Renal pelvis (tissue), 1 donor: ENCODE measurements at regions not wholly inside any gene's neighbourhood (a gene's known extent, or its start where the extent isn't known, plus 50 kb on each side); places are given as distances from the start of the nearest gene placed in this dataset.
"Not testable (repeated sequence)": the region's sequence is repeated elsewhere in the genome, so short reads cannot be mapped to it uniquely, and the experiment has no call there.

Source experiments
- DNase-seq: peaks from one replicate; pipeline ENCODE4 v3.0.0-alpha.2; 2013

DNA sequence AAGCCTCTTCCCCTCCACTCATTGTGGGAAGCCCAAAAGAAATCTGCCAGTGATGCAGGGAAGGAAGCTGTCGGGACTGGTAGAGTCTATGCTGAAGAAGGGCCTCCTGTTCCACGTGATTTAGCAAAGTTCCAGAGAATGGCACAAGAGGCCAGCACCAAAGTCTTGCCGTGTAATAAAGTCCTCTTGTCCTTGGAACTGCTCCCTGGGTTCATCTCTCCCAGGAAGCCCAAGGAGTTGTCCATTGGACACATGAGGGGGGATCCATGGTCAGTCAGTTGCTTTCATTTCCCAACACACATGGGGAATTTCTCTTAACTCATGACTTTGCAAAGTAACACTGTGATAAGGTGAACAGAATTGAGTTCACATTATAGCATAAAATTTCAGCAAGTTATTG, 116.1 kb upstream of the RAB4A start:
- DNase-seq: no peak

DNA sequence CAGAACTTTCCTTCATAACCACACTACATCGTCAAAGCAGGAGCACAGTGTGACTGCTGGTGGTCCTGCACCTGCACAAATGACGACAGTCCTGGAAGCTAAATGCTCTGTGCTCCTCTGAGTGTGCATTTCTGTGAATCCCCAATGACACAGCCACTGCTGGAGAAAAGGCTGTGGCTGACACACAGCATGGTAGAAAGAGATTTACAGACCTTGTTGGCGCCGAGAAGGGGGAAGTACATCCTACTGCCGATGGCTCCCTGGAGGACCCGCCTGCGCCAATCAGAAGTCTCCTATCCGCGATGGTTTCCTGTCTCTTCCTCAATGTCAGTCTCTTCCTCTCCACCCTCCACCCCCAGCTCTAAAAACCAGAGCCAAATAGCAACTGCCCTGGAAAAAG, 115.4 kb upstream of the RAB4A start:
- DNase-seq: no peak

- no peak for DNase-seq
Observed at GRCh38 chr1:229156872-229157271, 114.0 kb upstream of the RAB4A start.

DNA sequence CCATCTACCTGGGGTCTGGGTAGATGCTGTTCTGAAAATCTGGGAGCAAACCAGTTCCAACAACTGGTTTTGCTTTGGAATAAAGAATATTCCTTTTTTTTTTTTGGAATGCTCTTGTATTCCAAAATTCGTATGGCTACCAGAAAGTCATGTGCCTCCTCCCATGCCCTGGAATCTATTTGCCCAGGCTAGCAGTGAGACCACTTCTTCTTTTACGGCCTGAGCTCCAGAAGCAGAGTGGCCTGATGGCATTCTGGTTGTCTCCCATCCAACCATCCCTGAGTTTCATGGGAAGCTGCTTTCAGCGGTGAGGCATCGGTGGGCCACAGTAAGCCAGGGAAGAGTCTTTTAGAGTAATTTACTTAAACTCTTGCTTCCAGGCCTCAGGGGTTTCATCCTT, 113.4 kb upstream of the RAB4A start:
- no peak for DNase-seq

GRCh38 chr1:229158341-229158921, 112.5 kb upstream of the RAB4A start:
- DNase-seq: no peak

- DNase-seq: no peak
Observed at GRCh38 chr1:229158927-229159326, 112.0 kb upstream of the RAB4A start.

- no peak for DNase-seq
Observed at GRCh38 chr1:229159668-229160544, 111.0 kb upstream of the RAB4A start.

DNA sequence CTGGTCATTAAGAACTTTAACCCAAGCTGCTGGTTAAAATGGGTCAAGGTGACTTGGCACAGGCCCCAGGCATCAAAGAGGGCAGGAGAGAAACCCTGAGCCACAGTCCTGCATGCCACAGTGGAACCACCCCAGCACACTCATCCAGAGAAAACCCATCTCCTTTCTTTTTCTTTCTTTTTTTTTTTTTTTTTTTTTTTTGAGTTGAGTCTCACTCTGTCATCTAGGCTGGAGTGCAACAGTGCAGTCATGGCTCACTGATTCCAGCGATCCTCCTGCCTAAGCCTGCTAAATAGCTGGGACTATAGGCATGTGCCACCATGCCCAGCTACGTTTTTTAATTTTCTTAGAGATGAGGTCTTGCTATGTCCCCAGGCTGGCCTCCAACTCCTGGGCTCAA, 109.2 kb upstream of the RAB4A start:
- DNase-seq: no peak

- DNase-seq: no peak
Observed at GRCh38 chr1:229162825-229163515, 107.9 kb upstream of the RAB4A start.

DNA sequence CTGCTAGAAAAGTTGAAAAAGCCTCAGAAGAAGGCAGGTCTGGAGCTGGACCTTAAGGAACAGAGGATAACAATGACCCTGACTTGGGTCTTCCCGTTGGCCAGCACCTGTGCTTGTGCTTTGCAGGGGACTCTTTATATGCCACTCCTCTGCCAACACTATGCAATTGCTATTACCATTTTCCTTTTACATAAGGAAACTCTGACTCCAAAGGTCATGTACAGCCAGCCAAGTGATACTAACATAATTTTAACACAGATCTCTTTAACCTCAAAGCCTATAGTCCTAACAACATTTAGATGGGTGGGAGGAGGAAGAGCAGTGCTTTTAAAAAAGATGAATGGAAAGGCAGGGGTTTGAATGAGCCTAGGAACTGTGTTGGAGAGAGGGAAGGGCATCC, 106.6 kb upstream of the RAB4A start:
- DNase-seq: no peak

GRCh38 chr1:229164836-229165735, 105.8 kb upstream of the RAB4A start:
- DNase-seq: no peak

DNA sequence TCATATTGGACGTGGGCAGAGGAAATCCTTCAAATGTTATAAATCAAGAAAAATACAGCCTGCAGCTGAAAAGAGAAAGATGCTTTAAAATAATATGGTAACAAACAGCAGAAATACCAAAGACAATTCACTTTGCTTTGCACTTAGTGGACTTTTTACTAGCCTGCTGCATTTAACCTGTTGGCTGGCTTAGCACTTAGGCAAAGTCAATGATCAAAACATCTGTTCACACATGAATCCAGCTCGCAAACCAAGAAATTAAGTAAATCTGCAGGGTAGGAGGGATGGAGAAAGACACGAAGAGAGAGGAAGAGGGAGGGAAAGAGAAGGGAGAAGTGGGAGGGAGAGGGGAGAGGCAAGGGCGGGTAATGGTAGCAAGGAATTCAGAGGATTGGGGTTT, 103.6 kb upstream of the RAB4A start:
- no peak for DNase-seq

DNA sequence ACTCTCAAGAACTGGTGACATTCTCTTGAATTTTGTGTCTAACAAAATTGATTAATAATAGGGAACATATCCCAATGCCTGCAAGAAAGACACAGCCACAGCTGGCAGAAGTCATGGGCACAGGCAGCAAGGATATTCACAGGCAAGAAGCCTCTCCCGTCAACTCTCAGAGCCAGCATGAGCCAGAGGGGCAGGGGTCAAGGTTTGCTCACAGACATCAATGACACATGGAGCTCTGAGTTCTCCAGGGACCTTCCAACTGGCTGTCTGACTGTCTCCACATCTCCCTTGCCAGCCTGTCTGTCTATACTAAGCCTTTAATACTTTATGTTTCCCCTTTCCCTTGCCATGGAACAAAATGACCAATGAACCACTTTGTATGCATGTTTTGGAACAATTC, 101.5 kb upstream of the RAB4A start:
- DNase-seq: no peak

GRCh38 chr1:229170274-229170673, 100.6 kb upstream of the RAB4A start:
- DNase-seq: no peak

- DNase-seq: no peak
Observed at GRCh38 chr1:229170778-229171505, 100.0 kb upstream of the RAB4A start.

DNA sequence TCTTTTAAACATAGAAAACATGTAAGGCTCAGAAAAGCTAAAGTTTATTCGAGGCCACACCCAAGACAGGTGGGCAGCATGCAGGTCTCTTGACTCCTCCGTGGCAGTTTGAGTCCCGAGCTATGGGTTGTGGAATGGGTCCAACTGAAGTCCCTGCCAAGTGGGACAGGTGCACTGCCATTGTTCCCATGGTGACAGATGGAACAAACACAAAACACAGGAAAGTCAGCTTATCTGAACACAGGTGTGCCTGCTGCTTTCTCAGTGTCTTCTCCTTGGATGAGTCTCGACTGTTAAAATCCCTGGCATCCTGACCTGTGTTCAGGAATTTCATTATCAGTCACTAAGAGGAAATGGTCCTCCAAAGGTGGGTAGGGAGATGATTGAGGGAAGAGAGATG, 99.0 kb upstream of the RAB4A start:
- no peak for DNase-seq

DNA sequence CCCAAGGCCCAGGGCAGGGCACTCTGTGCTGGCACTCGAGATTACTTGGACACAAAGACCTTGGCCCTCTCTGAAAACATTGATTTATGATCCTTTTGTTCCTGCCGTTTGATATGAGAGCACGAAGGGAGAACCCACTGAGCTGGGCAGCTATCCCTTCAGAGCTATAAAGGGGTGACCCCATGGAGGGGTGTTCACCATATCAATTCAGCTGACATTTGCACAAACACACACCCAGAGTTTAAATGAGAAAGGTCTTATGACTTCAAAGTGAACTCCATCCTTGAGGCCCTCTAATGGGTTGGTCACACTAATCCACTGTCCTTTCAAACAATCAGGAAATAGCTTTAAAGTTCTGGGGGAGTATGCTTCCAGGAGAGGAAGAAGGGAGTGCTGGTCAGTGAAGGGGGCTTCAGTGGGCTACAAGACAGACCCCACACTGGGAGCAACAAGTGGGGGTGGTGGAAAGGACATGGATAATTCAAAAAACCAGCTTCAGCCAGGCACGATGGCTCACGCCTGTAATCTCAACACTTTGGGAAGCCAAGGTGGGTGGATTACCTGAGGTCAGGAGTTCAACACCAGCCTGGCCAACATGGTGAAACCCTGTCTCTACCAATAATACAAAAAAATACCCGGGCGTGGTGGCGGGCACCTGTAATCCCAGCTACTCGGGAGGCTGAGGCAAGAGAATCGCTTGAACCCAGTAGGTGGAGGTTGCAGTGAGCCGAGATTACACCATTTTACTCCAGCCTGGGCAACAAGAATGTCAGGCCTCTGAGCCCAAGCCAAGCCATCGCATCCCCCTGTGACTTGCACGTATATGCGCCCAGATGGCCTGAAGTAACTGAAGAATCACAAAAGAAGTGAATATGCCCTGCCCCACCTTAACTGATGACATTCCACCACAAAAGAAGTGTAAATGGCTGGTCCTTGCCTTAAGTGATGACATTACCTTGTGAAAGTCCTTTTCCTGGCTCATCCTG, 97.1 kb upstream of the RAB4A start:
- DNase-seq: not testable (repeated sequence)

DNA sequence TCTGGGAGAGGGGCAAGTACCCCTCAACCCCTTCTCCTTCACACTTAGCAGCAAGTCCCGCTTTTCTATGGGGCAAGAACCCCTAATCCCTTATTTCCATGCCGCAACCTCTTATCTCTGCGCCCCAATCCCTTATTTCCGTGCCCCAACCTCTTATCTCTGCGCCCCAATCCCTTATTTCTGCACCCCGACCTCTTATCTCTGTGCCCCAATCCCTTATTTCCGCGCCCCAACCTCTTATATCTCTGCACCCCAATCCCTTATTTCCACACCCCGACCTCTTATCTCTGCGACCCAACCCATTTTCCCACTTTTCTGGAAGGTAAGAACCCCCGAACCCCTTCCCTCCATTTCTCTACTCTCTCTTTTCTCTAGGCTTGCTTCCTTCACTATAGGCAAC, 95.6 kb upstream of the RAB4A start:
- not testable (repeated sequence) for DNase-seq

GRCh38 chr1:229176457-229176856, 94.5 kb upstream of the RAB4A start:
- not testable (repeated sequence) for DNase-seq

DNA sequence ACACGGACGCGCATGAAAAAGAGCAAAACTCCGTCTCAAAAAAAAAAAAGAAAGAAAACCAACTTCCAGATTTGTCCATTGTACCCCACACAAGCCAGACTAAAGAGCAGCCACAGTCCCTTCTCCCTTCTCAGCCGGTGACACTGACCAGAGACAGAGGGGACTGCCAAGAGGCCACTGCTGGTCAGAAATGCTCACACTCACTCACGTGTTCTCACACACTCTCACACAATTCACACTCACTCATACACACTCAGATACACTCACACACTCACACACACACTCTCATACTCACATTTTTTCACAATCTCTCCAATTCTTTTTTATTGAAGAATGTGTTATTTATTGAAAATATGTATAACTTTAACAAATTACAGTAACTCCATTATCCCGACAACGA, 90.8 kb upstream of the RAB4A start:
- no peak for DNase-seq
